22Rv1 (cell line): ENCODE measurements at regions not wholly inside any gene's neighbourhood (a gene's known extent, or its start where the extent isn't known, plus 50 kb on each side); places are given as distances from the start of the nearest gene placed in this dataset.

Experiments
- ZFX ChIP-seq: fragments of 450-650 bp; IDR thresholded peaks from 2 replicates; pipeline ENCODE4 v1.6.1; 2017; ENCODE audit warnings: antibody characterized with exemption, borderline replicate concordance
- TF ChIP-seq, protein P1 (sequence below): fragments of 450-650 bp; IDR thresholded peaks from 2 replicates; pipeline ENCODE4 v1.5.1; 2017; ENCODE audit warnings: mild to moderate bottlenecking

DNA sequence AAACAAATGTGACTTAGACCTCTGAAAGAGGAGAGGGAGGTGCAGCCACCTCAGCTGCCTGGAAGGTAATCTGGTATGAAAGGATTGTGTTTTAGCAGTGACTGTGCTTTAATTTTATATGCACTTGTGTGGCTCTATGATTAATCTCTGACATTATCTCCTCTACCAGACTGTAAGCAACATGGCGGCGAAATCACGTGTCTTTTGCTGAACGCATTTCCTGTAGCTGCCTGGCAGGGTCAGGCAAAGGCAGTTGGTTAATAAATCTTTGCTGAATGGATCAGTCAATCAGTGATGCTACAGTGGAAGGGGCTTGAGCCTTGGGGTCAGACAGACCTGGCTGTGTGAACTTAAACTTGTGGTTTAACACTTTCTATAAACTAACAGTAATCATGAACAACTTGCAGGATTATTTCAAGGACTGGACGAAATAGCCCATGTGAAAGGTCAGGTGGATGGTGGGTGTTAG is 96.9 kb downstream of the ADSS2 start:
- TF ChIP-seq, protein P1, sequence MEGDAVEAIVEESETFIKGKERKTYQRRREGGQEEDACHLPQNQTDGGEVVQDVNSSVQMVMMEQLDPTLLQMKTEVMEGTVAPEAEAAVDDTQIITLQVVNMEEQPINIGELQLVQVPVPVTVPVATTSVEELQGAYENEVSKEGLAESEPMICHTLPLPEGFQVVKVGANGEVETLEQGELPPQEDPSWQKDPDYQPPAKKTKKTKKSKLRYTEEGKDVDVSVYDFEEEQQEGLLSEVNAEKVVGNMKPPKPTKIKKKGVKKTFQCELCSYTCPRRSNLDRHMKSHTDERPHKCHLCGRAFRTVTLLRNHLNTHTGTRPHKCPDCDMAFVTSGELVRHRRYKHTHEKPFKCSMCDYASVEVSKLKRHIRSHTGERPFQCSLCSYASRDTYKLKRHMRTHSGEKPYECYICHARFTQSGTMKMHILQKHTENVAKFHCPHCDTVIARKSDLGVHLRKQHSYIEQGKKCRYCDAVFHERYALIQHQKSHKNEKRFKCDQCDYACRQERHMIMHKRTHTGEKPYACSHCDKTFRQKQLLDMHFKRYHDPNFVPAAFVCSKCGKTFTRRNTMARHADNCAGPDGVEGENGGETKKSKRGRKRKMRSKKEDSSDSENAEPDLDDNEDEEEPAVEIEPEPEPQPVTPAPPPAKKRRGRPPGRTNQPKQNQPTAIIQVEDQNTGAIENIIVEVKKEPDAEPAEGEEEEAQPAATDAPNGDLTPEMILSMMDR, result no peak
- no peak for TF ChIP-seq ZFX
